Renal pelvis (tissue), 1 donor: ENCODE measurements at regions not wholly inside any gene's neighbourhood (a gene's known extent, or its start where the extent isn't known, plus 50 kb on each side); places are given as distances from the start of the nearest gene placed in this dataset.
"Not testable (repeated sequence)": the region's sequence is repeated elsewhere in the genome, so short reads cannot be mapped to it uniquely, and the experiment has no call there.

ENCODE experiments used
- DNase-seq: peaks from one replicate; pipeline ENCODE4 v3.0.0-alpha.2; 2013

- DNase-seq, result no peak
Measured at GRCh38 chr11:119586181-119586580, 142.8 kb downstream of the NECTIN1 start.

- no peak for DNase-seq
Measured at GRCh38 chr11:119585043-119585781, 143.8 kb downstream of the NECTIN1 start.

GRCh38 chr11:119584193-119585042, 144.6 kb downstream of the NECTIN1 start:
- DNase-seq, result peak; percentile 81

- DNase-seq, result no peak
Measured at GRCh38 chr11:119583585-119583984, 145.4 kb downstream of the NECTIN1 start.

GRCh38 chr11:119581396-119581795, 147.6 kb downstream of the NECTIN1 start:
- not testable (repeated sequence) for DNase-seq

- no peak for DNase-seq
Measured at GRCh38 chr11:119580751-119581150, 148.2 kb downstream of the NECTIN1 start.

GRCh38 chr11:119580081-119580480, 148.9 kb downstream of the NECTIN1 start:
- DNase-seq, result no peak

GRCh38 chr11:119578521-119579191, 150.3 kb downstream of the NECTIN1 start:
- no peak for DNase-seq

GRCh38 chr11:119573858-119574257, 150.9 kb upstream of the THY1 start:
- no peak for DNase-seq

- no peak for DNase-seq
Measured at GRCh38 chr11:119572481-119573424, 149.8 kb upstream of the THY1 start.

GRCh38 chr11:119571311-119571710, 148.3 kb upstream of the THY1 start:
- DNase-seq, result no peak

- no peak for DNase-seq
Measured at GRCh38 chr11:119567688-119568582, 145.0 kb upstream of the THY1 start.

GRCh38 chr11:119566319-119566718, 143.3 kb upstream of the THY1 start:
- no peak for DNase-seq

- not testable (repeated sequence) for DNase-seq
Measured at GRCh38 chr11:119565693-119566092, 142.7 kb upstream of the THY1 start.

GRCh38 chr11:119560961-119561360, 138.0 kb upstream of the THY1 start:
- DNase-seq, result no peak

- DNase-seq, result no peak
Measured at GRCh38 chr11:119560291-119560690, 137.3 kb upstream of the THY1 start.

GRCh38 chr11:119552106-119552485, 129.1 kb upstream of the THY1 start:
- DNase-seq, result no peak

- no peak for DNase-seq
Measured at GRCh38 chr11:119551420-119552105, 128.6 kb upstream of the THY1 start.

GRCh38 chr11:119550053-119550752, 127.2 kb upstream of the THY1 start:
- DNase-seq, result peak; percentile 73
